Progenitor cell of endocrine pancreas (in vitro differentiated cells): ENCODE measurements at regions not wholly inside any gene's neighbourhood (a gene's known extent, or its start where the extent isn't known, plus 50 kb on each side); places are given as distances from the start of the nearest gene placed in this dataset.

Experiments used
- DNase-seq: peaks from one replicate; pipeline ENCODE4 v3.0.0; 2021; ENCODE audit warnings: low spot score; ENCODE audit not compliant: unreplicated experiment
- H3K27ac Mint-ChIP-seq: 2 replicates; pipeline ENCODE4 v1.8.0; 2021; ENCODE audit warnings: mild to moderate bottlenecking, moderate library complexity, mixed read lengths
- H3K27me3 Mint-ChIP-seq: 2 replicates; pipeline ENCODE4 v1.8.0; 2021; ENCODE audit warnings: mixed read lengths
- H3K36me3 Mint-ChIP-seq: 2 replicates; pipeline ENCODE4 v1.8.0; 2022; ENCODE audit warnings: mixed read lengths; ENCODE audit not compliant: insufficient read depth
- H3K4me1 Mint-ChIP-seq: 2 replicates; pipeline ENCODE4 v1.8.0; 2021; ENCODE audit warnings: low read depth, mixed read lengths
- H3K4me3 Mint-ChIP-seq: 2 replicates; pipeline ENCODE4 v1.8.0; 2021; ENCODE audit warnings: low read depth, mild to moderate bottlenecking, moderate library complexity, mixed read lengths
- H3K9me3 Mint-ChIP-seq: 2 replicates; pipeline ENCODE4 v1.8.0; 2021; ENCODE audit warnings: low read depth, mixed read lengths
- CTCF ChIP-seq: fragments of 200-600 bp; sonication (generic); IDR thresholded peaks from one replicate; pipeline ENCODE4 v1.5.0; 2021; ENCODE audit warnings: antibody characterized with exemption, mild to moderate bottlenecking; ENCODE audit not compliant: unreplicated experiment

DNA sequence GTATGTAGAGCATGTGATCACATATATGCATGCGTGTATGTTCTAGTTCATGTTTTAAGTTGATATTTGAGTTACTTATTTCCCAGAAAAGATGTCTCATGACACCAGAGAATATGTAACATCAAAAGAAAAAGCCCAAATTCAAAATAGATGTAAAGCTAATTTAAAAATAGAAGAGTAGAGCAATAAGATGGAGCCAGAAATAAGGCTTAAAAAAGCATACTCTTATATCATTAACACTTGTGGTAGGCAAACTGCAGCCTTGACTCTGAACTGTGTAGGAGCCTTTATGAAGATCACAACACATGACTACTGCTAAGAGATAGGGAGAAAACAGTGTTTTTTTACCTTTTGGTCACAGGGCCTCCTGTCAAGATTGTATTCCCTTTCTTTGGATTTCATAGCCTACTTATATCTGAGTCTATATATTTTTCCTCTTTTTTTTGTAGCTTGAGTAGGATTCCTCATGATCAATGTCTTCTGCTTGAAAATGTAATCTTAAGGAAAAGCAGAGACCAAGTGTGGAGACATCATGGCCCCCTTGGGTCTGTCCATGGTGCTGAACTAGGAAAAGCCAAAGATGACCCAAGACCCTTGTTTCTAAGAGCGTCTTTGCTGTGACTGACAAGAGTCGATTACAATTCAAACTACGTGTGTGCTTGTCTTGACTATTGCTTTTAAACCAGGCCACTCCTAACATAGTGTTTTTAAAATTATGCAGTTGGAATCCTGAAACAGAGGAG lies 390.4 kb downstream of the SHISA9 start:
- Mint-ChIP-seq H3K9me3 (no peaks in the 10 kb centered on the region), H3K4me1 (no peaks in the 10 kb centered on the region), H3K27ac (no peak overlapping the region), H3K4me3 (no peak overlapping the region), H3K36me3 (no peaks in the 10 kb centered on the region), H3K27me3 (peaks cover 3% of the 10 kb centered on the region)
- DNase-seq = peak; percentile 15
- TF ChIP-seq CTCF = no peak

DNA sequence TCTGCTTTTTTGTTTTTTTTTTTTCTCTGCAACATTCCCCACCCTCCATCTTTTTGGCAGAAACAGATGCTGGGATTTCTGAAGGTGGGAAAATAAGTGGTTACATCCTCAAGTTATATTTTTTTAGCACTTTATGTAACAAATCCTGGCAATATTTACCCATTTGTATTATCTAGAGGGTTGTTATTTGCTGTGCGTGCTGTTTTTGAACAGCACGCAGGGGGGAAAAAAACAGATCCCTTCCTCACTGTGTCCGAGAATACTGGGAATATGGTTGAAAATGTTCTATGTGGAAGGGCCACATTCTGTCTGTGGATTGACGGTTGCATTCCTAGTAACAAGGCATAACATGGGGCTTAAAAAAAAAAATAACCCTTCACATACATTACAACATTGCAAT lies 394.8 kb downstream of the SHISA9 start:
- no peak overlapping the region for H3K27ac Mint-ChIP-seq
- TF ChIP-seq CTCF = no peak
- DNase-seq = no peak

GRCh38 chr16:13298666-13299065 lies 397.3 kb downstream of the SHISA9 start:
- Mint-ChIP-seq H3K9me3 (no peaks in the 10 kb centered on the region), H3K4me1 (no peaks in the 10 kb centered on the region), H3K4me3 (no peak overlapping the region), H3K27ac (no peak overlapping the region), H3K36me3 (no peaks in the 10 kb centered on the region), H3K27me3 (no peaks in the 10 kb centered on the region)
- TF ChIP-seq CTCF = no peak
- no peak for DNase-seq

More for the DNA sequence above, 394.8 kb downstream of the SHISA9 start:
- Mint-ChIP-seq H3K27me3 (no peaks in the 10 kb centered on the region), H3K9me3 (no peaks in the 10 kb centered on the region), H3K4me1 (no peaks in the 10 kb centered on the region), H3K4me3 (no peak overlapping the region), H3K36me3 (no peaks in the 10 kb centered on the region)

DNA sequence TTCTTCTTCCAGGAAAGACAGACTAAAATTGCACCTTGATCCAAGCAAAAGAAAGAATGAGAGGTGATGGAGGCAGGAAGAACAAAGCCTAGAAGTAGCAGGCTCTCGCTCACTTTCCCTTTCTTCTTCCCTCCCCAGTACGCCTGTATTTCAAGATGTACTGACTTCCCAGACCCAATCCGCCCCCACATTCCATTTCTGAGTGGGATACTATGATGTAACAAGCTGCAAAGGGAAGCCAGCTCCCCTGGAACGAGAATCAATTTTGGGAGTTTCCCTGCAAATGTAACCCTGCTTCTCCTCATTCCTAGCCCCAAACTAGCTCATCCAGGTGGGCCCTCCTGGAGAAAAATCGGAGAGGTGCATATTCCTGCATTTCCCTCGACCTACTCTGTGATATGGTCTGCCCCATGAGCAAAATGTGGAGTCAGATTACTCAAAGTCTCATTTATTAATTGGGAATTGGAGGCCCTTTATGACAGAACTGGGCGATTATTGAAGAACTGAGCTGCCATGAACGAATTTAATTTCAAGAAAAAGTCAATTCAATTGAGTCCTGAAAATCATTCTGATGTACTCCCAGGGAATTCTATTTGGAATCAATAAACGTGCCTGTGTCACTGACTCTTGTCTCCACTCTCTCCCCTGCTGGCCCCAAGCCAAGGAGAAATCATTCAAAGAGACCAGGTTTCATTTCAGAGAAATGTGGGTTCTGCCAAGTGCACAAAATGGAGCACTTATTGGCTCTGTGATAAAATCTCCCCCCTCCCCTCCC lies 398.9 kb downstream of the SHISA9 start:
- Mint-ChIP-seq H3K27me3 (no peaks in the 10 kb centered on the region), H3K4me3 (no peak overlapping the region), H3K4me1 (no peaks in the 10 kb centered on the region), H3K9me3 (no peaks in the 10 kb centered on the region), H3K27ac (no peak overlapping the region), H3K36me3 (no peaks in the 10 kb centered on the region)
- DNase-seq = no peak
- no peak for TF ChIP-seq CTCF

GRCh38 chr16:13305019-13305755 lies 403.8 kb downstream of the SHISA9 start:
- no peak for DNase-seq
- H3K27ac Mint-ChIP-seq = no peak overlapping the region
- no peak overlapping the region for H3K4me3 Mint-ChIP-seq
- no peaks in the 10 kb centered on the region for H3K27me3 Mint-ChIP-seq
- no peaks in the 10 kb centered on the region for H3K4me1 Mint-ChIP-seq
- H3K36me3 Mint-ChIP-seq = no peaks in the 10 kb centered on the region
- no peak for TF ChIP-seq CTCF
- H3K9me3 Mint-ChIP-seq = no peaks in the 10 kb centered on the region
